HEK293 (cell line): ENCODE measurements at regions not wholly inside any gene's neighbourhood (a gene's known extent, or its start where the extent isn't known, plus 50 kb on each side); places are given as distances from the start of the nearest gene placed in this dataset.

ENCODE experiments used
- ZFHX2 ChIP-seq: fragments of 450-650 bp; formaldehyde crosslinking; conservative IDR thresholded peaks from 2 replicates; pipeline ENCODE4 v1.5.1; 2016; ENCODE audit warnings: missing biosample characterization, missing genetic modification characterization
- ZNF335 ChIP-seq: fragments of 450-650 bp; formaldehyde crosslinking; conservative IDR thresholded peaks from 2 replicates; pipeline ENCODE4 v1.5.1; 2016; ENCODE audit warnings: missing biosample characterization, missing genetic modification characterization
- ZNF623 ChIP-seq: fragments of 450-650 bp; formaldehyde crosslinking; IDR thresholded peaks from 2 replicates; pipeline ENCODE4 v1.5.1; 2016; ENCODE audit warnings: missing biosample characterization, missing genetic modification characterization
- TF ChIP-seq, protein P1 (sequence below): fragments of 450-650 bp; formaldehyde crosslinking; IDR thresholded peaks from 2 replicates; pipeline ENCODE4 v1.5.1; 2016; ENCODE audit warnings: missing biosample characterization, missing genetic modification characterization
- TF ChIP-seq, protein P2 (sequence below): fragments of 450-650 bp; formaldehyde crosslinking; IDR thresholded peaks from 2 replicates; pipeline ENCODE4 v1.5.1; 2016; ENCODE audit warnings: missing biosample characterization, missing genetic modification characterization

DNA sequence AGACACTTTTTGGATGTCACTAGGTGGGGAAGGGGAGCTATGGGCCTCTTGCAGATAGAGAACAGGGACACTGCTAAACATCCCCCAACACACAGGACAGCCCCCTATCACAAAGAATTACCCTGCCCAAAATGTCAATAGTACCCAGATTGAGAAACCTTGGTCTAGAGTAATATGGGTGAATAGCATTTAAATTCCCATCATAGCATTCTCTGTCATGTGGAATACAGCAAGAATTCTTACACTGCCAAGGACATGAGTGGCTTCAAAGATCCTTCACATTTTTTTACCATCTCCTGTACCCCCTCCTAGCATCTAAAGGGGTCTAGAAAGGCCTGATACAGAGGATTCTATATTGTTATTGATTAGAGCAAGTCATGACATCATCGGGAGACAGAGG is 83.1 kb upstream of the SSTR4 start:
- no peak for TF ChIP-seq ZNF335 (tag by site-specific recombination)
- TF ChIP-seq, protein P1, sequence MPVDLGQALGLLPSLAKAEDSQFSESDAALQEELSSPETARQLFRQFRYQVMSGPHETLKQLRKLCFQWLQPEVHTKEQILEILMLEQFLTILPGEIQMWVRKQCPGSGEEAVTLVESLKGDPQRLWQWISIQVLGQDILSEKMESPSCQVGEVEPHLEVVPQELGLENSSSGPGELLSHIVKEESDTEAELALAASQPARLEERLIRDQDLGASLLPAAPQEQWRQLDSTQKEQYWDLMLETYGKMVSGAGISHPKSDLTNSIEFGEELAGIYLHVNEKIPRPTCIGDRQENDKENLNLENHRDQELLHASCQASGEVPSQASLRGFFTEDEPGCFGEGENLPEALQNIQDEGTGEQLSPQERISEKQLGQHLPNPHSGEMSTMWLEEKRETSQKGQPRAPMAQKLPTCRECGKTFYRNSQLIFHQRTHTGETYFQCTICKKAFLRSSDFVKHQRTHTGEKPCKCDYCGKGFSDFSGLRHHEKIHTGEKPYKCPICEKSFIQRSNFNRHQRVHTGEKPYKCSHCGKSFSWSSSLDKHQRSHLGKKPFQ (tag by site-specific recombination) = no peak
- TF ChIP-seq ZNF623 (tag by site-specific recombination) = no peak
- TF ChIP-seq, protein P2, sequence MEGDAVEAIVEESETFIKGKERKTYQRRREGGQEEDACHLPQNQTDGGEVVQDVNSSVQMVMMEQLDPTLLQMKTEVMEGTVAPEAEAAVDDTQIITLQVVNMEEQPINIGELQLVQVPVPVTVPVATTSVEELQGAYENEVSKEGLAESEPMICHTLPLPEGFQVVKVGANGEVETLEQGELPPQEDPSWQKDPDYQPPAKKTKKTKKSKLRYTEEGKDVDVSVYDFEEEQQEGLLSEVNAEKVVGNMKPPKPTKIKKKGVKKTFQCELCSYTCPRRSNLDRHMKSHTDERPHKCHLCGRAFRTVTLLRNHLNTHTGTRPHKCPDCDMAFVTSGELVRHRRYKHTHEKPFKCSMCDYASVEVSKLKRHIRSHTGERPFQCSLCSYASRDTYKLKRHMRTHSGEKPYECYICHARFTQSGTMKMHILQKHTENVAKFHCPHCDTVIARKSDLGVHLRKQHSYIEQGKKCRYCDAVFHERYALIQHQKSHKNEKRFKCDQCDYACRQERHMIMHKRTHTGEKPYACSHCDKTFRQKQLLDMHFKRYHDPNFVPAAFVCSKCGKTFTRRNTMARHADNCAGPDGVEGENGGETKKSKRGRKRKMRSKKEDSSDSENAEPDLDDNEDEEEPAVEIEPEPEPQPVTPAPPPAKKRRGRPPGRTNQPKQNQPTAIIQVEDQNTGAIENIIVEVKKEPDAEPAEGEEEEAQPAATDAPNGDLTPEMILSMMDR (tag by site-specific recombination) = no peak
- no peak for TF ChIP-seq ZFHX2 (tag by site-specific recombination)
